HepG2 (cell line): ENCODE measurements at regions not wholly inside any gene's neighbourhood (a gene's known extent, or its start where the extent isn't known, plus 50 kb on each side); places are given as distances from the start of the nearest gene placed in this dataset.

Experiments
- ATAC-seq: fragments of 200-7000 bp; cut with Tn5 transposase; 3 replicates; pipeline ENCODE4 v1.9.1; 2020; ENCODE audit warnings: mild to moderate bottlenecking, moderate library complexity
- BruUV-seq: library from RNA; stranded (reverse); fragments of 400-500 nt; replicated peaks from 2 replicates; lab custom pipeline; 2021; lab: Mats Ljungman, UMichigan
- CTCF ChIA-PET: fragments of 300-600 bp; formaldehyde crosslinking; extraction: SDS; loops from one replicate; lab custom pipeline; 2021; ENCODE audit warnings: low total read pairs, inconsistent platforms, low intra/inter-chr PET ratio; lab: Yijun Ruan, JAX
- POLR2A ChIA-PET: fragments of 350-600 bp; sonication (Branson Sonifier 250); formaldehyde crosslinking; loops from one replicate; lab custom pipeline; 2020; ENCODE audit warnings: antibody characterized with exemption, inconsistent platforms; lab: Yijun Ruan, JAX
- DNase-seq: peaks from one replicate; pipeline ENCODE4 v3.0.0-alpha.2; 2015; ENCODE audit warnings: low spot score
- FAIRE-seq: peaks from 3 replicates; lab custom pipeline; 2011; peaks lifted over from hg19 to GRCh38; lab: Jason Lieb, UNC
- H2AFZ ChIP-seq: one replicate; pipeline ENCODE4 v1.6.1; 2011; ENCODE audit warnings: low read length, inconsistent platforms
- H3K27ac ChIP-seq: fragments of 300-600 bp; 3 replicates; pipeline ENCODE4 v1.8.0; 2011; ENCODE audit warnings: mixed run types, mild to moderate bottlenecking, mixed read lengths, low read length, inconsistent platforms; ENCODE audit not compliant: insufficient read depth; ENCODE audit errors: extremely low read length
- H3K27me3 ChIP-seq, 2 experiments: fragments of 200-600 bp in 1 of 2; 2 replicates in 1 of 2; 3 replicates in 1 of 2; pipeline versions ENCODE4 v1.6.0 to v1.8.0; 2011; ENCODE audit warnings: low read length in 2 of 2, mild to moderate bottlenecking in 2 of 2, moderate library complexity in 2 of 2, inconsistent platforms in 1 of 2; ENCODE audit not compliant: insufficient read depth in 2 of 2, control insufficient read depth in 1 of 2
- H3K36me3 ChIP-seq, 2 experiments: fragments of 200-600 bp in 1 of 2; replicated peaks in 1 of 2; 2 replicates in 1 of 2; 3 replicates in 1 of 2; pipeline versions ENCODE4 v1.5.1 to v1.8.0; 2011; ENCODE audit warnings: low read length in 2 of 2, inconsistent platforms in 1 of 2; ENCODE audit not compliant: insufficient read depth in 2 of 2, control insufficient read depth in 1 of 2
- H3K4me1 ChIP-seq: 2 replicates; pipeline ENCODE4 v1.5.1; 2012; ENCODE audit warnings: low read length, inconsistent platforms; ENCODE audit not compliant: insufficient read depth
- H3K4me2 ChIP-seq: 2 replicates; pipeline ENCODE4 v1.6.0; 2011; ENCODE audit warnings: low read depth, low read length, inconsistent platforms
- H3K4me3 ChIP-seq, 3 experiments: fragments of 200-600 bp in 1 of 3; sonication (generic), shearing (Covaris generic) in 1 of 3; replicated peaks in 1 of 3; 2 replicates each; pipeline ENCODE4 v1.5.1; 2011 to 2016; ENCODE audit warnings: low read length in 3 of 3, inconsistent platforms in 2 of 3, low read depth in 2 of 3, mild to moderate bottlenecking in 2 of 3, control low read depth in 1 of 3, mixed read lengths in 1 of 3; ENCODE audit not compliant: insufficient read depth in 1 of 3
- H3K79me2 ChIP-seq: one replicate; pipeline ENCODE4 v1.6.1; 2011; ENCODE audit warnings: low read length, inconsistent platforms; ENCODE audit not compliant: insufficient read depth
- H3K9ac ChIP-seq: 2 replicates; pipeline ENCODE4 v1.6.0; 2011; ENCODE audit warnings: mild to moderate bottlenecking, low read depth, low read length, inconsistent platforms; ENCODE audit not compliant: insufficient read depth
- H3K9me3 ChIP-seq: 2 replicates; pipeline ENCODE4 v1.5.1; 2012; ENCODE audit warnings: mild to moderate bottlenecking, low read length
- H4K20me1 ChIP-seq: 2 replicates; pipeline ENCODE4 v1.6.0; 2011; ENCODE audit warnings: inconsistent platforms, mild to moderate bottlenecking, low read length, moderate library complexity; ENCODE audit not compliant: insufficient read depth
- CHD2 ChIP-seq: IDR thresholded peaks from 2 replicates; pipeline ENCODE4 v1.6.1; 2011; ENCODE audit warnings: low read depth, low read length, improper control_type of control experiment
- HNF4G ChIP-seq, 2 experiments: sonication (generic) in 1 of 2; formaldehyde crosslinking in 1 of 2; IDR thresholded peaks; 2 replicates each; pipeline versions ENCODE4 v1.4.0 to v1.6.1; 2011 to 2020; ENCODE audit warnings: borderline replicate concordance in 2 of 2, low read depth in 2 of 2, mild to moderate bottlenecking in 2 of 2, low read length in 1 of 2, missing genetic modification reagents in 1 of 2, moderate library complexity in 1 of 2
- RBFOX2 ChIP-seq: fragments of 200-400 bp; formaldehyde crosslinking; IDR thresholded peaks from 2 replicates; pipeline ENCODE4 v1.6.1; 2017; ENCODE audit warnings: low read depth, mild to moderate bottlenecking, low read length
- SETDB1 ChIP-seq: sonication (generic); formaldehyde crosslinking; IDR thresholded peaks from 2 replicates; pipeline ENCODE4 v1.5.1; 2020; ENCODE audit warnings: missing genetic modification reagents, mild to moderate bottlenecking, borderline replicate concordance
- ZC3H13 ChIP-seq: sonication (generic); formaldehyde crosslinking; IDR thresholded peaks from 2 replicates; pipeline ENCODE4 v1.8.1; 2023; ENCODE audit warnings: mild to moderate bottlenecking, missing genetic modification reagents, moderate library complexity
- ZNF451 ChIP-seq: sonication (generic); formaldehyde crosslinking; IDR thresholded peaks from 2 replicates; pipeline ENCODE4 v1.5.0; 2020; ENCODE audit warnings: mild to moderate bottlenecking, missing genetic modification reagents
- WGBS: methylation state at CpG from one replicate; pipeline ENCODE4 v1.1.6; 2017; ENCODE audit warnings: low lambda C conversion rate; 5-methylcytosine and 5-hydroxymethylcytosine counted together
- in situ Hi-C: cut with HindIII; loops from 2 replicates; pipeline ENCODE4 v1.10.0; 2017; ENCODE audit warnings: low pct_unique_long_range_greater_than_20kb; ENCODE audit not compliant: extremely low pct_ligation_motif_present
- intact Hi-C: fragments of 100-400 bp; cut with micrococcal nuclease; formaldehyde crosslinking; loops from one replicate; pipeline ENCODE4 v1.10.0; 2022; ENCODE audit not compliant: unreplicated experiment
- TF ChIP-seq, protein P1 (sequence below): sonication (generic); formaldehyde crosslinking; IDR thresholded peaks from 2 replicates; pipeline ENCODE4 v1.4.0; 2020; ENCODE audit warnings: mild to moderate bottlenecking, missing genetic modification reagents
- TF ChIP-seq, protein P2 (sequence below): sonication (generic); formaldehyde crosslinking; IDR thresholded peaks from 2 replicates; pipeline ENCODE4 v1.5.0; 2020; ENCODE audit warnings: mild to moderate bottlenecking, missing genetic modification reagents, borderline replicate concordance
- TF ChIP-seq, protein P3 (sequence below): sonication (generic); formaldehyde crosslinking; conservative IDR thresholded peaks from 2 replicates; pipeline ENCODE4 v1.8.0; 2022; ENCODE audit warnings: mild to moderate bottlenecking, moderate library complexity, missing genetic modification reagents
- TF ChIP-seq, protein P4 (sequence below): sonication (generic); formaldehyde crosslinking; IDR thresholded peaks from 2 replicates; pipeline ENCODE4 v1.5.0; 2020; ENCODE audit warnings: missing genetic modification reagents
- TF ChIP-seq, protein P5 (sequence below): conservative IDR thresholded peaks from 2 replicates; pipeline ENCODE4 v1.6.1; 2018; ENCODE audit warnings: missing genetic modification reagents

DNA sequence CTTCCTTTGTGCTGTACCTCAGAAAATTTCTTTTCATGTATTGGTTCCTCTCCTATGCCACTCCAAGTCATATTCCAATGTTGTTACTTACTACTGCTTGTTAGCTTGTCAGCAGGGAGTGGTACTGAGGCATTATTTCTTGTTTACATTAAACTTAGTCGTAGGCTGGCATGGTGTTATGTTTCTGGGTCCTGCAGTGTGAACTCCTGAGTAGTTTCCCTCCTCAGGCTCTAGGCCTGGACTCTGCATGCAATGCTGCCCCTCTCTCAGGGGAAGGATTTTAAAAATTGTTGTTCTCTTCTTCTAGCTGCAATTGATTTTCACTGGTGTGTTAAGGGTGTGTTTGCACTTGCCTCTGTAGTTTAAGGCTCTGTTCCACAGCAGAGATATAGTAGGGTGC is 671.6 kb downstream of the PLCL1 start:
- BruUV-seq: no TSS peak
- Histone ChIP-seq H3K4me2 (no peak overlapping the region), H3K4me3 (no peak overlapping the region), H2AFZ (no peak overlapping the region), H3K27ac (no peak overlapping the region), H3K27me3 (no peaks in the 10 kb centered on the region), H3K9ac (no peak overlapping the region), H3K9me3 (no peaks in the 10 kb centered on the region), H3K36me3 (no peaks in the 10 kb centered on the region), H4K20me1 (no peaks in the 10 kb centered on the region), H3K79me2 (no peaks in the 10 kb centered on the region), H3K4me1 (no peaks in the 10 kb centered on the region)
- intact Hi-C loops: no loop called here
- ChIA-PET CTCF (no interaction called here), POLR2A (no interaction called here)
- ATAC-seq: no peak
- in situ Hi-C loops: no loop called here
- no peak for DNase-seq
- 4% methylated on average over 1 of the region's 1 CpG for WGBS
- no peak for FAIRE-seq
- TF ChIP-seq, protein P1, sequence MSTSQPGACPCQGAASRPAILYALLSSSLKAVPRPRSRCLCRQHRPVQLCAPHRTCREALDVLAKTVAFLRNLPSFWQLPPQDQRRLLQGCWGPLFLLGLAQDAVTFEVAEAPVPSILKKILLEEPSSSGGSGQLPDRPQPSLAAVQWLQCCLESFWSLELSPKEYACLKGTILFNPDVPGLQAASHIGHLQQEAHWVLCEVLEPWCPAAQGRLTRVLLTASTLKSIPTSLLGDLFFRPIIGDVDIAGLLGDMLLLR: no peak
- TF ChIP-seq, protein P2, sequence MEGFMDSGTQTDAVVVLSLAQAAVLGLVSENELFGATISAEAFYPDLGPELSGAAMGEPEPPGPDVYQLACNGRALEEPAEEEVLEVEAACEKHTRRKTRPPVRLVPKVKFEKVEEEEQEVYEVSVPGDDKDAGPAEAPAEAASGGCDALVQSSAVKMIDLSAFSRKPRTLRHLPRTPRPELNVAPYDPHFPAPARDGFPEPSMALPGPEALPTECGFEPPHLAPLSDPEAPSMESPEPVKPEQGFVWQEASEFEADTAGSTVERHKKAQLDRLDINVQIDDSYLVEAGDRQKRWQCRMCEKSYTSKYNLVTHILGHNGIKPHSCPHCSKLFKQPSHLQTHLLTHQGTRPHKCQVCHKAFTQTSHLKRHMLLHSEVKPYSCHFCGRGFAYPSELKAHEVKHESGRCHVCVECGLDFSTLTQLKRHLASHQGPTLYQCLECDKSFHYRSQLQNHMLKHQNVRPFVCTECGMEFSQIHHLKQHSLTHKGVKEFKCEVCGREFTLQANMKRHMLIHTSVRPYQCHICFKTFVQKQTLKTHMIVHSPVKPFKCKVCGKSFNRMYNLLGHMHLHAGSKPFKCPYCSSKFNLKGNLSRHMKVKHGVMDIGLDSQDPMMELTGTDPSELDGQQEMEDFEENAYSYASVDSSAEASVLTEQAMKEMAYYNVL: no peak
- TF ChIP-seq, protein P3, sequence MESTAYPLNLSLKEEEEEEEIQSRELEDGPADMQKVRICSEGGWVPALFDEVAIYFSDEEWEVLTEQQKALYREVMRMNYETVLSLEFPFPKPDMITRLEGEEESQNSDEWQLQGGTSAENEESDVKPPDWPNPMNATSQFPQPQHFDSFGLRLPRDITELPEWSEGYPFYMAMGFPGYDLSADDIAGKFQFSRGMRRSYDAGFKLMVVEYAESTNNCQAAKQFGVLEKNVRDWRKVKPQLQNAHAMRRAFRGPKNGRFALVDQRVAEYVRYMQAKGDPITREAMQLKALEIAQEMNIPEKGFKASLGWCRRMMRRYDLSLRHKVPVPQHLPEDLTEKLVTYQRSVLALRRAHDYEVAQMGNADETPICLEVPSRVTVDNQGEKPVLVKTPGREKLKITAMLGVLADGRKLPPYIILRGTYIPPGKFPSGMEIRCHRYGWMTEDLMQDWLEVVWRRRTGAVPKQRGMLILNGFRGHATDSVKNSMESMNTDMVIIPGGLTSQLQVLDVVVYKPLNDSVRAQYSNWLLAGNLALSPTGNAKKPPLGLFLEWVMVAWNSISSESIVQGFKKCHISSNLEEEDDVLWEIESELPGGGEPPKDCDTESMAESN (CRISPR knock-in tag): no peak
- TF ChIP-seq CHD2: no peak
- TF ChIP-seq RBFOX2: no peak
- TF ChIP-seq ZNF451 (CRISPR knock-in tag): no peak
- TF ChIP-seq, protein P4, sequence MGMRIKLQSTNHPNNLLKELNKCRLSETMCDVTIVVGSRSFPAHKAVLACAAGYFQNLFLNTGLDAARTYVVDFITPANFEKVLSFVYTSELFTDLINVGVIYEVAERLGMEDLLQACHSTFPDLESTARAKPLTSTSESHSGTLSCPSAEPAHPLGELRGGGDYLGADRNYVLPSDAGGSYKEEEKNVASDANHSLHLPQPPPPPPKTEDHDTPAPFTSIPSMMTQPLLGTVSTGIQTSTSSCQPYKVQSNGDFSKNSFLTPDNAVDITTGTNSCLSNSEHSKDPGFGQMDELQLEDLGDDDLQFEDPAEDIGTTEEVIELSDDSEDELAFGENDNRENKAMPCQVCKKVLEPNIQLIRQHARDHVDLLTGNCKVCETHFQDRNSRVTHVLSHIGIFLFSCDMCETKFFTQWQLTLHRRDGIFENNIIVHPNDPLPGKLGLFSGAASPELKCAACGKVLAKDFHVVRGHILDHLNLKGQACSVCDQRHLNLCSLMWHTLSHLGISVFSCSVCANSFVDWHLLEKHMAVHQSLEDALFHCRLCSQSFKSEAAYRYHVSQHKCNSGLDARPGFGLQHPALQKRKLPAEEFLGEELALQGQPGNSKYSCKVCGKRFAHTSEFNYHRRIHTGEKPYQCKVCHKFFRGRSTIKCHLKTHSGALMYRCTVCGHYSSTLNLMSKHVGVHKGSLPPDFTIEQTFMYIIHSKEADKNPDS (CRISPR knock-in tag): no peak
- TF ChIP-seq HNF4G (IDR thresholded peaks at IDR 0.05; ENCODE audit: borderline replicate concordance, low read depth, low read length): no peak
- TF ChIP-seq HNF4G (CRISPR knock-in tag; IDR thresholded peaks at IDR 0.05; ENCODE audit: borderline replicate concordance, low read depth): no peak
- TF ChIP-seq SETDB1 (CRISPR knock-in tag): no peak
- TF ChIP-seq ZC3H13 (CRISPR knock-in tag): no peak
- TF ChIP-seq, protein P5, sequence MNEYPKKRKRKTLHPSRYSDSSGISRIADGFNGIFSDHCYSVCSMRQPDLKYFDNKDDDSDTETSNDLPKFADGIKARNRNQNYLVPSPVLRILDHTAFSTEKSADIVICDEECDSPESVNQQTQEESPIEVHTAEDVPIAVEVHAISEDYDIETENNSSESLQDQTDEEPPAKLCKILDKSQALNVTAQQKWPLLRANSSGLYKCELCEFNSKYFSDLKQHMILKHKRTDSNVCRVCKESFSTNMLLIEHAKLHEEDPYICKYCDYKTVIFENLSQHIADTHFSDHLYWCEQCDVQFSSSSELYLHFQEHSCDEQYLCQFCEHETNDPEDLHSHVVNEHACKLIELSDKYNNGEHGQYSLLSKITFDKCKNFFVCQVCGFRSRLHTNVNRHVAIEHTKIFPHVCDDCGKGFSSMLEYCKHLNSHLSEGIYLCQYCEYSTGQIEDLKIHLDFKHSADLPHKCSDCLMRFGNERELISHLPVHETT (CRISPR knock-in tag): no peak
